GM23338 (cell line): ENCODE measurements at regions not wholly inside any gene's neighbourhood (a gene's known extent, or its start where the extent isn't known, plus 50 kb on each side); places are given as distances from the start of the nearest gene placed in this dataset.

Experiments
- ATAC-seq: fragments of 200-7000 bp; cut with Tn5 transposase; 3 replicates; pipeline ENCODE4 v1.9.1; 2020
- DNase-seq: peaks from one replicate; pipeline ENCODE4 v3.0.0-alpha.2; 2015; ENCODE audit warnings: low spot score
- H2AFZ ChIP-seq: fragments of 200-600 bp; sonication (generic); 2 replicates; pipeline ENCODE4 v1.8.0; 2016; ENCODE audit warnings: antibody characterized with exemption, mild to moderate bottlenecking, moderate library complexity
- H3F3A ChIP-seq: fragments of 200-600 bp; sonication (generic); replicated peaks from 2 replicates; pipeline ENCODE4 v1.8.0; 2017; ENCODE audit warnings: antibody characterized with exemption, mixed run types, low read depth
- H3K27ac ChIP-seq: fragments of 200-600 bp; sonication (generic); 2 replicates; pipeline ENCODE4 v1.6.1; 2016; ENCODE audit warnings: low read depth
- H3K27me3 ChIP-seq: fragments of 200-600 bp; sonication (generic); 2 replicates; pipeline ENCODE4 v1.8.0; 2016; ENCODE audit warnings: mild to moderate bottlenecking, mixed run types, moderate library complexity; ENCODE audit not compliant: insufficient read depth
- H3K36me3 ChIP-seq: fragments of 200-600 bp; sonication (generic); 2 replicates; pipeline ENCODE4 v1.8.0; 2016; ENCODE audit warnings: mild to moderate bottlenecking; ENCODE audit not compliant: insufficient read depth
- H3K4me1 ChIP-seq: fragments of 200-600 bp; sonication (generic); 2 replicates; pipeline ENCODE4 v1.8.0; 2016; ENCODE audit warnings: mild to moderate bottlenecking, moderate library complexity; ENCODE audit not compliant: insufficient read depth
- H3K4me2 ChIP-seq: fragments of 200-600 bp; sonication (generic); 2 replicates; pipeline ENCODE4 v1.7.1; 2017; ENCODE audit warnings: mixed run types
- H3K4me3 ChIP-seq: fragments of 200-600 bp; sonication (generic); 2 replicates; pipeline ENCODE4 v1.6.1; 2016; ENCODE audit warnings: mixed run types
- H3K79me2 ChIP-seq: fragments of 200-600 bp; sonication (generic); replicated peaks from 2 replicates; pipeline ENCODE4 v1.8.0; 2017; ENCODE audit warnings: mild to moderate bottlenecking; ENCODE audit not compliant: insufficient read depth
- H3K9me2 ChIP-seq: fragments of 200-600 bp; sonication (generic); 2 replicates; pipeline ENCODE4 v1.8.0; 2017; ENCODE audit not compliant: insufficient read depth
- H4K20me1 ChIP-seq: fragments of 200-600 bp; sonication (generic); replicated peaks from 2 replicates; pipeline ENCODE4 v1.8.0; 2017; ENCODE audit warnings: mild to moderate bottlenecking; ENCODE audit not compliant: insufficient read depth
- H3K27ac Mint-ChIP-seq: 2 replicates; pipeline ENCODE4 v1.8.0; 2020; ENCODE audit warnings: inconsistent platforms, mild to moderate bottlenecking, moderate library complexity, mixed read lengths
- H3K27me3 Mint-ChIP-seq: 3 replicates; pipeline ENCODE4 v1.8.0; 2022; ENCODE audit warnings: low read depth, mild to moderate bottlenecking, moderate library complexity, mixed read lengths, inconsistent platforms; ENCODE audit not compliant: insufficient read depth, poor library complexity
- H3K36me3 Mint-ChIP-seq: 3 replicates; pipeline ENCODE4 v1.8.0; 2021; ENCODE audit warnings: low read depth, mild to moderate bottlenecking, inconsistent platforms, moderate library complexity, mixed read lengths
- H3K4me1 Mint-ChIP-seq: 3 replicates; pipeline ENCODE4 v1.8.0; 2020; ENCODE audit warnings: mild to moderate bottlenecking, inconsistent platforms, mixed read lengths
- H3K4me3 Mint-ChIP-seq: 3 replicates; pipeline ENCODE4 v1.8.0; 2021; ENCODE audit warnings: moderate library complexity, mild to moderate bottlenecking, inconsistent platforms, mixed read lengths
- H3K9me3 Mint-ChIP-seq: 3 replicates; pipeline ENCODE4 v1.8.0; 2020; ENCODE audit warnings: moderate library complexity, mild to moderate bottlenecking, inconsistent platforms, mixed read lengths
- CREB1 ChIP-seq: fragments of 250-450 bp; sonication (Bioruptor Pico); IDR thresholded peaks from 2 replicates; pipeline ENCODE4 v1.5.0; 2020; ENCODE audit warnings: low read depth, mild to moderate bottlenecking, moderate library complexity
- CTCF ChIP-seq, 2 experiments: fragments of 200-600 bp in 1 of 2; sonication (generic) in 1 of 2; conservative IDR thresholded peaks; 2 replicates each; pipeline versions ENCODE4 v1.5.1 to v1.6.1; 2016 to 2017; ENCODE audit warnings: antibody characterized with exemption in 2 of 2, low read depth in 2 of 2, mild to moderate bottlenecking in 2 of 2, moderate library complexity in 1 of 2
- ETS1 ChIP-seq: IDR thresholded peaks from 2 replicates; pipeline ENCODE4 v1.6.1; 2016; ENCODE audit warnings: antibody characterized with exemption
- EZH2 ChIP-seq: fragments of 200-600 bp; sonication (generic); IDR thresholded peaks from one replicate; pipeline ENCODE4 v1.8.0; 2017; ENCODE audit warnings: antibody characterized with exemption, mild to moderate bottlenecking, low read depth; ENCODE audit not compliant: unreplicated experiment
- EZH2phosphoT487 ChIP-seq: fragments of 200-600 bp; sonication (generic); IDR thresholded peaks from one replicate; pipeline ENCODE4 v1.8.1; 2018; ENCODE audit warnings: antibody characterized with exemption; ENCODE audit not compliant: unreplicated experiment
- JUNB ChIP-seq: IDR thresholded peaks from one replicate; pipeline ENCODE4 v1.6.1; 2016; ENCODE audit warnings: antibody characterized with exemption; ENCODE audit not compliant: unreplicated experiment
- NANOG ChIP-seq: IDR thresholded peaks from 2 replicates; pipeline ENCODE4 v1.6.1; 2016; ENCODE audit warnings: antibody characterized with exemption, borderline replicate concordance
- POLR2AphosphoS5 ChIP-seq: IDR thresholded peaks from 2 replicates; pipeline ENCODE4 v1.6.1; 2016; ENCODE audit warnings: antibody characterized with exemption, low read depth
- REST ChIP-seq: IDR thresholded peaks from one replicate; pipeline ENCODE4 v1.6.1; 2018; ENCODE audit warnings: antibody characterized with exemption; ENCODE audit not compliant: unreplicated experiment
- STAT1 ChIP-seq: IDR thresholded peaks from one replicate; pipeline ENCODE4 v1.6.1; 2016; ENCODE audit warnings: antibody characterized with exemption; ENCODE audit not compliant: unreplicated experiment
- ZNF114 ChIP-seq: fragments of 250-450 bp; sonication (Bioruptor Pico); IDR thresholded peaks from 2 replicates; pipeline ENCODE4 v1.5.0; 2020; ENCODE audit warnings: mild to moderate bottlenecking, moderate library complexity
- ZNF331 ChIP-seq: fragments of 250-450 bp; sonication (Bioruptor Pico); IDR thresholded peaks from 2 replicates; pipeline ENCODE4 v1.5.0; 2020; ENCODE audit warnings: low read depth, mild to moderate bottlenecking, moderate library complexity
- ZNF462 ChIP-seq: fragments of 250-450 bp; sonication (Bioruptor Pico); IDR thresholded peaks from 2 replicates; pipeline ENCODE4 v1.5.0; 2020; ENCODE audit warnings: mild to moderate bottlenecking, moderate library complexity

GRCh38 chr14:54102051-54102456 is 145.4 kb upstream of the BMP4 start:
- H2AFZ ChIP-seq: no peak overlapping the region
- no peaks in the 10 kb centered on the region for H3K36me3 Mint-ChIP-seq
- no peaks in the 10 kb centered on the region for H3F3A ChIP-seq
- no peak overlapping the region for H3K27ac Mint-ChIP-seq
- no peaks in the 10 kb centered on the region for H4K20me1 ChIP-seq
- H3K4me2 ChIP-seq: no peak overlapping the region
- no peak overlapping the region for H3K4me3 Mint-ChIP-seq
- DNase-seq (no peak), ATAC-seq (no peak)
- no peaks in the 10 kb centered on the region for H3K36me3 ChIP-seq
- H3K27me3 ChIP-seq: no peaks in the 10 kb centered on the region
- H3K79me2 ChIP-seq: no peaks in the 10 kb centered on the region
- H3K9me2 ChIP-seq: peaks cover 4% of the 10 kb centered on the region
- H3K4me1 Mint-ChIP-seq: peaks cover 19% of the 10 kb centered on the region
- H3K4me3 ChIP-seq: no peak overlapping the region
- H3K27ac ChIP-seq: no peak overlapping the region
- TF ChIP-seq ZNF331 (CRISPR knock-in tag) (no peak), POLR2AphosphoS5 (no peak), CTCF (conservative IDR thresholded peaks at IDR 0.05; ENCODE audit: low read depth in 2 of 2) (no peak), ETS1 (no peak), EZH2 (no peak), STAT1 (no peak), ZNF114 (no peak), NANOG (no peak), JUNB (no peak), ZNF462 (CRISPR knock-in tag) (no peak), REST (no peak), CREB1 (CRISPR knock-in tag) (no peak), EZH2phosphoT487 (no peak)
- no peaks in the 10 kb centered on the region for H3K27me3 Mint-ChIP-seq
- H3K4me1 ChIP-seq: 0 out of 2 replicates have a peak, but pooled peaks cover 9% of the 10 kb centered on the region
- H3K9me3 Mint-ChIP-seq: no peaks in the 10 kb centered on the region; the same call in 2 of the 3 replicates
